Lower leg skin (tissue), 4 donors: ENCODE measurements at regions not wholly inside any gene's neighbourhood (a gene's known extent, or its start where the extent isn't known, plus 50 kb on each side); places are given as distances from the start of the nearest gene placed in this dataset.

Source experiments
- DNase-seq, 2 donors: peaks; one replicate each; pipeline ENCODE4 v3.0.0-alpha.2; 2019; ENCODE audit warnings: low spot score in 2 of 2
- H3K4me3 ChIP-seq: fragments of 200-600 bp; sonication (generic); 2 replicates; pipeline ENCODE4 v1.5.1; 2017; ENCODE audit warnings: mild to moderate bottlenecking, low read depth; ENCODE audit not compliant: poor library complexity, severe bottlenecking
- CTCF ChIP-seq, 3 donors: fragments of 450-650 bp; IDR thresholded peaks; one replicate each; pipeline ENCODE4 v1.5.1; 2016; ENCODE audit warnings: antibody characterized with exemption in 3 of 3, mild to moderate bottlenecking in 3 of 3, moderate library complexity in 2 of 3
- POLR2A ChIP-seq, 2 donors: fragments of 450-650 bp; IDR thresholded peaks; one replicate each; pipeline ENCODE4 v1.6.1; 2016 to 2017; ENCODE audit warnings: antibody characterized with exemption in 2 of 2, mild to moderate bottlenecking in 1 of 2, moderate library complexity in 1 of 2
- WGBS, 2 donors: methylation state at CpG; one replicate each; pipeline ENCODE4 v1.1.5; 2018; 5-methylcytosine and 5-hydroxymethylcytosine counted together
- intact Hi-C: fragments of 100-400 bp; cut with DNase I; formaldehyde crosslinking; loops from one replicate; pipeline ENCODE4 v1.15.0; 2023; ENCODE audit warnings: low total_unique reads

- no peak for DNase-seq
- intact Hi-C loops = no loop called here
- no peak overlapping the region for H3K4me3 ChIP-seq
- no peak for TF ChIP-seq CTCF (IDR thresholded peaks at IDR 0.05)
- TF ChIP-seq POLR2A (IDR thresholded peaks at IDR 0.05) = no peak
- 62 to 68% methylated on average over 16 of the region's 16 CpGs for WGBS, 2 donors
These were observed 660.4 kb downstream of the VRK1 start for GRCh38 chr14:97457575-97458085.

DNA sequence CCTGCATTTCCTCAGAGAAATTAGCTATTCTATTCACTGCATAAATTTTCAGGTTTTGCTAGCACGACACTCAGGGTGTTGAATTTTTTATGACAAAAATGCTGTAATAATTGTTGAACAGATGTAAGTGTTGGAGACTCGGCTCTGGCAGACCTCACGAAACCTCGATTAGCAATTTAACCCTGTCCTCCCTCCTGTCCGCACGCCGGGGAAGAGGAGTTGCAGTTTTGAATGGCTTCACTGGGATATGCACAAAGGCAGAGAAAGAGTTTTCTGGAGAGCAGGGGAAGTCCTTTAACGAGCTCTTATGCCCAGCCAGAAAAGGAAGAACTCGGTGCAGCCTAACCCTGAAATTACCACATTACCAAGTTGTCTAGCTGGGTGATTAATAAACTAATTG lies 661.1 kb downstream of the VRK1 start:
- no peak for DNase-seq
- intact Hi-C loops = no loop called here
- 32 to 50% methylated on average over 9 of the region's 9 CpGs for WGBS, 2 donors
- no peak overlapping the region for H3K4me3 ChIP-seq
- no peak for TF ChIP-seq CTCF (IDR thresholded peaks at IDR 0.05)
- no peak for TF ChIP-seq POLR2A (IDR thresholded peaks at IDR 0.05)

DNA sequence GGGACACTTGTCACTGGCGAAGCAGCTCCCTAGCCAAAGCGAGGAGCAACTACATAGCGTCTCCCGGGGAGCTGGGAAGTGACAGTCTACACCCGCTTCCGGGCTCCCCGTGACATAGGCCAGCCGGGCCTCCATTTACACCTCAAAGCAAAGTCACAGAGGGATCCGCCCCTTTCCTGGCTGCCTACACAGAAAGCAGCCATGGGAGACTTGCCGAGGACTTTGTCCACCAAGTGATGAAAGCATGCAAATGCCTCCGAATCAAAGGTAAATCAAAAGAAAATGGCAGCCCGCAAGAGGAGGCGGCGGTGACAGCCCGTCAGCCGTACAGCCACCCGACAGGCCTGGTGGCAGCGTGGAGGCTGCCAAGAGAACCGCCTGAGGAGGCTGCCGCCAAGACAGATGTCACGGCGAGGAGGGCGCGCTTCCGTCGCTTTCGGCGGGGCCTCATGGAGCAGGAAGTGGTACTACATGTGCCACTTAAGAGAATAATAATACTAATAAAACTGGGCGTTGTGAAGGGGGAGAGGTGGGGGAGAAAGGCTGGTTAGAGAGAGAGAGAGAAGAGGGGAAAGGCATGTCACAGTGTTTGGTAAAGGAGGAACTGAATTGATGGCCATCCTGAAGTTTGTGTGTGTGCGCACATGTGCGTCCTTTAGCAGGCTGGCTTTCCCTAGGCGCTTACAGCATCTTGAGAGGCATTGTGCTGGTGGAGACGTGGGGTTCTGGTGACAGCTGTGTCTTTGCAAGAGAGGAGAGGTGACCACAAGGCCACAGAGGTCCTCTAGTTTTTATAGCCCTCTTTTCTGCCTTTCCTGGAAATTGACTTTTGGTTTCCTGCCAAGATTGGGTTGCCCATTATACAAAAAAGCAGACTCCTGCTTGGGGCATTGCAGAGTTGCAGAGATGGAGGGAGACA lies 661.7 kb downstream of the VRK1 start:
- WGBS, 2 donors = 15 to 33% methylated on average over 33 of the region's 33 CpGs
- no peak overlapping the region for H3K4me3 ChIP-seq
- intact Hi-C loops = no loop called here
- DNase-seq = peak in 1 of 2 donors; percentile 84
- TF ChIP-seq CTCF (IDR thresholded peaks at IDR 0.05) (no peak), POLR2A (IDR thresholded peaks at IDR 0.05) (no peak)

GRCh38 chr14:97462081-97462480 lies 664.9 kb downstream of the VRK1 start:
- TF ChIP-seq CTCF (IDR thresholded peaks at IDR 0.05) (no peak), POLR2A (IDR thresholded peaks at IDR 0.05) (no peak)
- 77 to 86% methylated on average over 2 of the region's 2 CpGs for WGBS, 2 donors
- no peak overlapping the region for H3K4me3 ChIP-seq

GRCh38 chr14:97468220-97468619 lies 671.0 kb downstream of the VRK1 start:
- DNase-seq = no peak
- TF ChIP-seq POLR2A (IDR thresholded peaks at IDR 0.05) (no peak), CTCF (IDR thresholded peaks at IDR 0.05) (no peak)
- H3K4me3 ChIP-seq = no peak overlapping the region
- WGBS, 2 donors = 74 to 81% methylated on average over 6 of the region's 6 CpGs
- intact Hi-C loops = no loop called here

More at GRCh38 chr14:97462081-97462480, 664.9 kb downstream of the VRK1 start:
- DNase-seq = no peak
- intact Hi-C loops = no loop called here
